Mesothelial cell of epicardium (in vitro differentiated cells): ENCODE measurements at regions not wholly inside any gene's neighbourhood (a gene's known extent, or its start where the extent isn't known, plus 50 kb on each side); places are given as distances from the start of the nearest gene placed in this dataset.
"Not testable (repeated sequence)": the region's sequence is repeated elsewhere in the genome, so short reads cannot be mapped to it uniquely, and the experiment has no call there.

ENCODE experiments used
- DNase-seq, 2 experiments: peaks; one replicate each; pipeline ENCODE4 v3.0.0; 2021; ENCODE audit warnings: low spot score in 2 of 2; ENCODE audit not compliant: unreplicated experiment in 2 of 2
- H3K27ac Mint-ChIP-seq: 2 replicates; pipeline ENCODE4 v1.8.0; 2021; ENCODE audit warnings: mixed read lengths
- H3K27me3 Mint-ChIP-seq: 2 replicates; pipeline ENCODE4 v1.8.0; 2021; ENCODE audit warnings: low read depth, mixed read lengths
- H3K36me3 Mint-ChIP-seq: 2 replicates; pipeline ENCODE4 v1.8.0; 2021; ENCODE audit warnings: mixed read lengths
- H3K4me1 Mint-ChIP-seq: 2 replicates; pipeline ENCODE4 v1.8.0; 2021; ENCODE audit warnings: mixed read lengths
- H3K4me3 Mint-ChIP-seq: 2 replicates; pipeline ENCODE4 v1.8.0; 2021; ENCODE audit warnings: mild to moderate bottlenecking, moderate library complexity, mixed read lengths
- H3K9me3 Mint-ChIP-seq: 2 replicates; pipeline ENCODE4 v1.8.0; 2021; ENCODE audit warnings: mixed read lengths
- CTCF ChIP-seq: fragments of 200-600 bp; sonication (generic); IDR thresholded peaks from one replicate; pipeline ENCODE4 v1.5.0; 2021; ENCODE audit warnings: antibody characterized with exemption; ENCODE audit not compliant: unreplicated experiment

GRCh38 chr2:94797235-94797634, 74.0 kb upstream of the TEKT4 start:
- not testable (repeated sequence) for H3K27ac Mint-ChIP-seq, H3K27me3 Mint-ChIP-seq, H3K4me1 Mint-ChIP-seq, H3K4me3 Mint-ChIP-seq, H3K36me3 Mint-ChIP-seq, DNase-seq
- H3K9me3 Mint-ChIP-seq: peaks cover 44% of the 10 kb centered on the region
- TF ChIP-seq CTCF: peak; percentile 38
